HL-60 (cell line): ENCODE measurements at regions not wholly inside any gene's neighbourhood (a gene's known extent, or its start where the extent isn't known, plus 50 kb on each side); places are given as distances from the start of the nearest gene placed in this dataset.

Experiments used
- DNase-seq, 2 experiments: peaks; one replicate each; pipeline ENCODE4 v3.0.0-alpha.2; 2010 to 2020; ENCODE audit warnings: low read depth in 1 of 2, low spot score in 1 of 2
- H3K27ac ChIP-seq: fragments of 250-450 bp; sonication (Bioruptor Pico); replicated peaks from 2 replicates; pipeline ENCODE4 v1.5.1; 2020; ENCODE audit warnings: mild to moderate bottlenecking, moderate library complexity
- H3K27me3 ChIP-seq: fragments of 250-450 bp; sonication (Bioruptor Pico); 2 replicates; pipeline ENCODE4 v1.5.1; 2021; ENCODE audit warnings: mild to moderate bottlenecking, moderate library complexity; ENCODE audit not compliant: insufficient read depth, poor library complexity, severe bottlenecking
- H3K4me3 ChIP-seq: replicated peaks from 2 replicates; pipeline ENCODE4 v1.5.1; 2011; ENCODE audit warnings: mild to moderate bottlenecking, control low read depth, low read length; ENCODE audit not compliant: insufficient read depth
- CTCF ChIP-seq: IDR thresholded peaks from one replicate; pipeline ENCODE4 v1.5.1; 2011; ENCODE audit warnings: low read length, control low read depth, inconsistent platforms; ENCODE audit not compliant: insufficient read depth
- GABPA ChIP-seq: IDR thresholded peaks from 2 replicates; pipeline ENCODE4 v1.6.1; 2012; ENCODE audit warnings: low read depth
- POLR2AphosphoS5 ChIP-seq: IDR thresholded peaks from 2 replicates; pipeline ENCODE4 v1.6.1; 2012; ENCODE audit warnings: low read depth
- REST ChIP-seq: IDR thresholded peaks from 2 replicates; pipeline ENCODE4 v1.6.1; 2012; ENCODE audit warnings: low read depth; ENCODE audit not compliant: insufficient replicate concordance
- SPI1 ChIP-seq: IDR thresholded peaks from 2 replicates; pipeline ENCODE4 v1.6.1; 2012; ENCODE audit warnings: low read depth, mild to moderate bottlenecking, borderline replicate concordance

GRCh38 chr5:1698589-1699316 lies 100.9 kb downstream of the MRPL36 start:
- Histone ChIP-seq H3K27me3 (peaks cover 7% of the 10 kb centered on the region), H3K27ac (no peak overlapping the region), H3K4me3 (no peak overlapping the region)
- no peak for DNase-seq
- TF ChIP-seq REST = no peak
- TF ChIP-seq CTCF = no peak
- TF ChIP-seq SPI1 = no peak
- TF ChIP-seq POLR2AphosphoS5 = no peak
- TF ChIP-seq GABPA = no peak

GRCh38 chr5:1692381-1692780 lies 107.3 kb downstream of the MRPL36 start:
- DNase-seq = no peak
- H3K27me3 ChIP-seq = peaks cover 4% of the 10 kb centered on the region
- no peak overlapping the region for H3K27ac ChIP-seq
- H3K4me3 ChIP-seq = no peak overlapping the region
- TF ChIP-seq GABPA (no peak), POLR2AphosphoS5 (no peak), REST (no peak), CTCF (no peak), SPI1 (no peak)

GRCh38 chr5:1687301-1687970 lies 112.2 kb downstream of the MRPL36 start:
- H3K27ac ChIP-seq = no peak overlapping the region
- no peak for TF ChIP-seq GABPA
- TF ChIP-seq SPI1 = no peak
- TF ChIP-seq POLR2AphosphoS5 = no peak
- TF ChIP-seq CTCF = no peak
- TF ChIP-seq REST = no peak
- no peak for DNase-seq
- no peak overlapping the region for H3K4me3 ChIP-seq
- no peaks in the 10 kb centered on the region for H3K27me3 ChIP-seq
